HepG2 (cell line): ENCODE measurements at regions not wholly inside any gene's neighbourhood (a gene's known extent, or its start where the extent isn't known, plus 50 kb on each side); places are given as distances from the start of the nearest gene placed in this dataset.

ENCODE experiments used
- ATAC-seq: fragments of 200-7000 bp; cut with Tn5 transposase; 3 replicates; pipeline ENCODE4 v1.9.1; 2020; ENCODE audit warnings: mild to moderate bottlenecking, moderate library complexity
- BruUV-seq: library from RNA; stranded (reverse); fragments of 400-500 nt; replicated peaks from 2 replicates; lab custom pipeline; 2021; lab: Mats Ljungman, UMichigan
- CTCF ChIA-PET: fragments of 300-600 bp; formaldehyde crosslinking; extraction: SDS; loops from one replicate; lab custom pipeline; 2021; ENCODE audit warnings: low total read pairs, inconsistent platforms, low intra/inter-chr PET ratio; lab: Yijun Ruan, JAX
- POLR2A ChIA-PET: fragments of 350-600 bp; sonication (Branson Sonifier 250); formaldehyde crosslinking; loops from one replicate; lab custom pipeline; 2020; ENCODE audit warnings: antibody characterized with exemption, inconsistent platforms; lab: Yijun Ruan, JAX
- DNase-seq: peaks from one replicate; pipeline ENCODE4 v3.0.0-alpha.2; 2015; ENCODE audit warnings: low spot score
- FAIRE-seq: peaks from 3 replicates; lab custom pipeline; 2011; peaks lifted over from hg19 to GRCh38; lab: Jason Lieb, UNC
- H2AFZ ChIP-seq: one replicate; pipeline ENCODE4 v1.6.1; 2011; ENCODE audit warnings: low read length, inconsistent platforms
- H3K27ac ChIP-seq: fragments of 300-600 bp; 3 replicates; pipeline ENCODE4 v1.8.0; 2011; ENCODE audit warnings: mixed run types, mild to moderate bottlenecking, mixed read lengths, low read length, inconsistent platforms; ENCODE audit not compliant: insufficient read depth; ENCODE audit errors: extremely low read length
- H3K27me3 ChIP-seq, 2 experiments: fragments of 200-600 bp in 1 of 2; 2 replicates in 1 of 2; 3 replicates in 1 of 2; pipeline versions ENCODE4 v1.6.0 to v1.8.0; 2011; ENCODE audit warnings: low read length in 2 of 2, mild to moderate bottlenecking in 2 of 2, moderate library complexity in 2 of 2, inconsistent platforms in 1 of 2; ENCODE audit not compliant: insufficient read depth in 2 of 2, control insufficient read depth in 1 of 2
- H3K36me3 ChIP-seq, 2 experiments: fragments of 200-600 bp in 1 of 2; replicated peaks in 1 of 2; 2 replicates in 1 of 2; 3 replicates in 1 of 2; pipeline versions ENCODE4 v1.5.1 to v1.8.0; 2011; ENCODE audit warnings: low read length in 2 of 2, inconsistent platforms in 1 of 2; ENCODE audit not compliant: insufficient read depth in 2 of 2, control insufficient read depth in 1 of 2
- H3K4me1 ChIP-seq: 2 replicates; pipeline ENCODE4 v1.5.1; 2012; ENCODE audit warnings: low read length, inconsistent platforms; ENCODE audit not compliant: insufficient read depth
- H3K4me2 ChIP-seq: 2 replicates; pipeline ENCODE4 v1.6.0; 2011; ENCODE audit warnings: low read depth, low read length, inconsistent platforms
- H3K4me3 ChIP-seq, 3 experiments: fragments of 200-600 bp in 1 of 3; sonication (generic), shearing (Covaris generic) in 1 of 3; replicated peaks in 1 of 3; 2 replicates each; pipeline ENCODE4 v1.5.1; 2011 to 2016; ENCODE audit warnings: low read length in 3 of 3, inconsistent platforms in 2 of 3, low read depth in 2 of 3, mild to moderate bottlenecking in 2 of 3, control low read depth in 1 of 3, mixed read lengths in 1 of 3; ENCODE audit not compliant: insufficient read depth in 1 of 3
- H3K79me2 ChIP-seq: one replicate; pipeline ENCODE4 v1.6.1; 2011; ENCODE audit warnings: low read length, inconsistent platforms; ENCODE audit not compliant: insufficient read depth
- H3K9ac ChIP-seq: 2 replicates; pipeline ENCODE4 v1.6.0; 2011; ENCODE audit warnings: mild to moderate bottlenecking, low read depth, low read length, inconsistent platforms; ENCODE audit not compliant: insufficient read depth
- H3K9me3 ChIP-seq: 2 replicates; pipeline ENCODE4 v1.5.1; 2012; ENCODE audit warnings: mild to moderate bottlenecking, low read length
- H4K20me1 ChIP-seq: 2 replicates; pipeline ENCODE4 v1.6.0; 2011; ENCODE audit warnings: inconsistent platforms, mild to moderate bottlenecking, low read length, moderate library complexity; ENCODE audit not compliant: insufficient read depth
- CCAR2 ChIP-seq: fragments of 200-400 bp; formaldehyde crosslinking; optimal IDR thresholded peaks from 2 replicates; pipeline ENCODE3; 2018; ENCODE audit warnings: low read depth, mild to moderate bottlenecking, low read length, moderate library complexity
- FOXC1 ChIP-seq: sonication (generic); formaldehyde crosslinking; IDR thresholded peaks from 2 replicates; pipeline ENCODE4 v1.8.0; 2022; ENCODE audit warnings: mild to moderate bottlenecking, missing genetic modification reagents, borderline replicate concordance
- GTF3A ChIP-seq: sonication (generic); formaldehyde crosslinking; conservative IDR thresholded peaks from 2 replicates; pipeline ENCODE4 v1.4.0; 2020; ENCODE audit warnings: mild to moderate bottlenecking, missing genetic modification reagents
- HDAC1 ChIP-seq: sonication (generic); formaldehyde crosslinking; IDR thresholded peaks from 2 replicates; pipeline ENCODE4 v1.5.1; 2020; ENCODE audit warnings: mild to moderate bottlenecking, missing genetic modification reagents
- HMG20A ChIP-seq: IDR thresholded peaks from 2 replicates; pipeline ENCODE4 v1.6.1; 2016; ENCODE audit warnings: borderline replicate concordance
- NFIB ChIP-seq: sonication (generic); formaldehyde crosslinking; IDR thresholded peaks from 2 replicates; pipeline ENCODE4 v1.9.0; 2021; ENCODE audit warnings: missing genetic modification reagents, mild to moderate bottlenecking, borderline replicate concordance
- ONECUT2 ChIP-seq: sonication (generic); formaldehyde crosslinking; IDR thresholded peaks from 2 replicates; pipeline ENCODE4 v1.4.0; 2020; ENCODE audit warnings: missing genetic modification reagents
- REPIN1 ChIP-seq: sonication (generic); formaldehyde crosslinking; IDR thresholded peaks from 2 replicates; pipeline ENCODE4 v1.8.0; 2022; ENCODE audit warnings: missing genetic modification reagents, low read depth, mild to moderate bottlenecking, borderline replicate concordance
- ZEB1 ChIP-seq: IDR thresholded peaks from 2 replicates; pipeline ENCODE4 v1.6.1; 2012; ENCODE audit warnings: mild to moderate bottlenecking, low read depth, inconsistent platforms; ENCODE audit not compliant: insufficient replicate concordance
- ZNF232 ChIP-seq: sonication (generic); formaldehyde crosslinking; IDR thresholded peaks from 2 replicates; pipeline ENCODE4 v1.4.0; 2020; ENCODE audit warnings: missing genetic modification reagents, borderline replicate concordance
- ZNF235 ChIP-seq: sonication (generic); formaldehyde crosslinking; IDR thresholded peaks from 2 replicates; pipeline ENCODE4 v1.8.1; 2023; ENCODE audit warnings: mild to moderate bottlenecking, missing genetic modification reagents, borderline replicate concordance
- ZNF274 ChIP-seq: sonication (generic); formaldehyde crosslinking; IDR thresholded peaks from 2 replicates; pipeline ENCODE4 v1.5.1; 2020; ENCODE audit warnings: mild to moderate bottlenecking, missing genetic modification reagents
- ZNF333 ChIP-seq: sonication (generic); formaldehyde crosslinking; IDR thresholded peaks from 2 replicates; pipeline ENCODE4 v1.4.0; 2020; ENCODE audit warnings: mild to moderate bottlenecking, missing genetic modification reagents, borderline replicate concordance
- ZNF777 ChIP-seq: sonication (generic); formaldehyde crosslinking; IDR thresholded peaks from 2 replicates; pipeline ENCODE4 v1.4.0; 2020; ENCODE audit warnings: missing genetic modification reagents
- ZNF792 ChIP-seq: IDR thresholded peaks from 2 replicates; pipeline ENCODE4 v1.6.1; 2016
- WGBS: methylation state at CpG from one replicate; pipeline ENCODE4 v1.1.6; 2017; ENCODE audit warnings: low lambda C conversion rate; 5-methylcytosine and 5-hydroxymethylcytosine counted together
- in situ Hi-C: cut with HindIII; loops from 2 replicates; pipeline ENCODE4 v1.10.0; 2017; ENCODE audit warnings: low pct_unique_long_range_greater_than_20kb; ENCODE audit not compliant: extremely low pct_ligation_motif_present
- intact Hi-C: fragments of 100-400 bp; cut with micrococcal nuclease; formaldehyde crosslinking; loops from one replicate; pipeline ENCODE4 v1.10.0; 2022; ENCODE audit not compliant: unreplicated experiment
- TF ChIP-seq, protein P1 (sequence below): sonication (generic); formaldehyde crosslinking; IDR thresholded peaks from 2 replicates; pipeline ENCODE4 v1.4.0; 2020; ENCODE audit warnings: mild to moderate bottlenecking, low read depth, missing genetic modification reagents
- TF ChIP-seq, protein P2 (sequence below): sonication (generic); formaldehyde crosslinking; IDR thresholded peaks from 2 replicates; pipeline ENCODE4 v1.8.1; 2022; ENCODE audit warnings: mild to moderate bottlenecking, missing genetic modification reagents

DNA sequence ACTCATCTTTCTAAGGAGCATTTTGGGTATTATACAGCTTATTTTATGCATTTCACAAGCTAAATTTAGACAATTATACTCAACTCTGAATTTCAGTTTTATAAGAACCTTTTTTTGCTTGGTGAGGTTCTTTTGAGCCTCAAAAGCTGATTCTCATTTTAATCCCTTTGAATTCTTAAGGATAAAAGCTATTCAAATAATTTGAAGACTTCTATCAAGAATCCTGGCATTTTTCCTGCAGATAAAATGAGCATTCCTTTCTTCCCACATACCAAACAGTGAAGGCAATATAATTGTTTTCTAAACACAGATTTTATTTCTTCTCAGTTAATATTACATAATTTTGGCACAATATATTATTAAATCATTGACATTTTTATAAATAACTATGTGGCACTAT lies 118.4 kb upstream of the GPM6A start (continued):
- TF ChIP-seq, protein P1, sequence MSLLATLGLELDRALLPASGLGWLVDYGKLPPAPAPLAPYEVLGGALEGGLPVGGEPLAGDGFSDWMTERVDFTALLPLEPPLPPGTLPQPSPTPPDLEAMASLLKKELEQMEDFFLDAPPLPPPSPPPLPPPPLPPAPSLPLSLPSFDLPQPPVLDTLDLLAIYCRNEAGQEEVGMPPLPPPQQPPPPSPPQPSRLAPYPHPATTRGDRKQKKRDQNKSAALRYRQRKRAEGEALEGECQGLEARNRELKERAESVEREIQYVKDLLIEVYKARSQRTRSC (CRISPR knock-in tag) = no peak
- no peak for TF ChIP-seq ZNF333 (CRISPR knock-in tag)
- no peak for TF ChIP-seq ZNF235 (CRISPR knock-in tag)
- TF ChIP-seq FOXC1 = no peak
- TF ChIP-seq NFIB (CRISPR knock-in tag) = no peak

DNA sequence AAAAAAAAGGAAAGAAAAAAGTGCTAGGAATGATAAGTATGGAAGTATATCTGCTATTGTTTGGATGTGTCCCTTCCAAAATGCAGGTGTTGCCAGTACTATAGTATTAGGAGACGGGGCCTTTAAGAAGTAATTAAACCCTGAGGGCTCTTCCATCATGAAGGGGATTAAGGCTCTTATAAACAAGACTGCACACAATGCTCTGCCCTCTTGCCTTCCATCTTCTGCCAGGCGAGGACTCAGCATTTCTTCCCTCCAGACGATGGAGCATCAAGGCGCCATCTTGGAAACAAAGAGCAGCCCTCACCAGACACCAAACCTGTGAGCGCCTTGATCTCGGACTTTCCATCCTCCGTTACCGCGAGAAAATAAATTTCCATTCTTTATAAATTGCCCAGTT lies 120.1 kb upstream of the GPM6A start:
- in situ Hi-C loops (loop anchor here (25.0 kb wide), 1 partner anchor 405 kb away; no protein-coding TSS in a partner anchor), intact Hi-C loops (no loop called here)
- no peak for DNase-seq
- no peaks in the 10 kb centered on the region; a peak in 1 of 5 replicates for H3K27me3 ChIP-seq
- no peaks in the 10 kb centered on the region for H3K36me3 ChIP-seq
- 0 out of 2 replicates have a peak, but pooled peaks cover 6% of the 10 kb centered on the region for H3K4me1 ChIP-seq
- H4K20me1 ChIP-seq = no peaks in the 10 kb centered on the region
- BruUV-seq = no TSS peak
- POLR2A ChIA-PET = no interaction called here
- CTCF ChIA-PET = no interaction called here
- H3K4me2 ChIP-seq = no peak overlapping the region
- no peak for TF ChIP-seq REPIN1 (CRISPR knock-in tag)
- no peak for TF ChIP-seq HMG20A (CRISPR knock-in tag)
- no peak for TF ChIP-seq ZNF792 (CRISPR knock-in tag)
- no peak for TF ChIP-seq HDAC1
- no peak for TF ChIP-seq CCAR2
- TF ChIP-seq GTF3A = no peak
- TF ChIP-seq ZEB1 = no peak
- no peak for TF ChIP-seq ZNF232 (CRISPR knock-in tag)
- no peak for TF ChIP-seq ONECUT2 (CRISPR knock-in tag)
- no peak for TF ChIP-seq ZNF274 (CRISPR knock-in tag)
- no peak for TF ChIP-seq ZNF777 (CRISPR knock-in tag)
- TF ChIP-seq, protein P2, sequence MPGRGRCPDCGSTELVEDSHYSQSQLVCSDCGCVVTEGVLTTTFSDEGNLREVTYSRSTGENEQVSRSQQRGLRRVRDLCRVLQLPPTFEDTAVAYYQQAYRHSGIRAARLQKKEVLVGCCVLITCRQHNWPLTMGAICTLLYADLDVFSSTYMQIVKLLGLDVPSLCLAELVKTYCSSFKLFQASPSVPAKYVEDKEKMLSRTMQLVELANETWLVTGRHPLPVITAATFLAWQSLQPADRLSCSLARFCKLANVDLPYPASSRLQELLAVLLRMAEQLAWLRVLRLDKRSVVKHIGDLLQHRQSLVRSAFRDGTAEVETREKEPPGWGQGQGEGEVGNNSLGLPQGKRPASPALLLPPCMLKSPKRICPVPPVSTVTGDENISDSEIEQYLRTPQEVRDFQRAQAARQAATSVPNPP (CRISPR knock-in tag) = no peak
- TF ChIP-seq, all 625 proteins: peak for 0
- FAIRE-seq (no peak), ATAC-seq (no peak)
- Histone ChIP-seq H3K79me2 (no peaks in the 10 kb centered on the region), H3K4me3 (no peak overlapping the region), H3K27ac (no peak overlapping the region), H3K9me3 (no peaks in the 10 kb centered on the region), H3K9ac (no peak overlapping the region), H2AFZ (no peak overlapping the region)
- WGBS = 33% methylated on average over 9 of the region's 9 CpGs
